Esophagus squamous epithelium (tissue), 4 donors: ENCODE measurements at regions not wholly inside any gene's neighbourhood (a gene's known extent, or its start where the extent isn't known, plus 50 kb on each side); places are given as distances from the start of the nearest gene placed in this dataset.

Experiments used
- CTCF ChIP-seq, 6 experiments: fragments of 450-650 bp in 4 of 6; fragments of 200-600 bp in 2 of 6; sonication (generic) in 2 of 6; IDR thresholded peaks; one replicate each; pipeline ENCODE4 v1.5.1; 2016 to 2019; ENCODE audit warnings: antibody characterized with exemption in 6 of 6, mild to moderate bottlenecking in 4 of 6, moderate library complexity in 4 of 6
- POLR2A ChIP-seq, 4 donors: fragments of 450-650 bp; IDR thresholded peaks; one replicate each; pipeline ENCODE4 v1.6.1; 2017; ENCODE audit warnings: antibody characterized with exemption in 4 of 4, mild to moderate bottlenecking in 4 of 4, moderate library complexity in 3 of 4

DNA sequence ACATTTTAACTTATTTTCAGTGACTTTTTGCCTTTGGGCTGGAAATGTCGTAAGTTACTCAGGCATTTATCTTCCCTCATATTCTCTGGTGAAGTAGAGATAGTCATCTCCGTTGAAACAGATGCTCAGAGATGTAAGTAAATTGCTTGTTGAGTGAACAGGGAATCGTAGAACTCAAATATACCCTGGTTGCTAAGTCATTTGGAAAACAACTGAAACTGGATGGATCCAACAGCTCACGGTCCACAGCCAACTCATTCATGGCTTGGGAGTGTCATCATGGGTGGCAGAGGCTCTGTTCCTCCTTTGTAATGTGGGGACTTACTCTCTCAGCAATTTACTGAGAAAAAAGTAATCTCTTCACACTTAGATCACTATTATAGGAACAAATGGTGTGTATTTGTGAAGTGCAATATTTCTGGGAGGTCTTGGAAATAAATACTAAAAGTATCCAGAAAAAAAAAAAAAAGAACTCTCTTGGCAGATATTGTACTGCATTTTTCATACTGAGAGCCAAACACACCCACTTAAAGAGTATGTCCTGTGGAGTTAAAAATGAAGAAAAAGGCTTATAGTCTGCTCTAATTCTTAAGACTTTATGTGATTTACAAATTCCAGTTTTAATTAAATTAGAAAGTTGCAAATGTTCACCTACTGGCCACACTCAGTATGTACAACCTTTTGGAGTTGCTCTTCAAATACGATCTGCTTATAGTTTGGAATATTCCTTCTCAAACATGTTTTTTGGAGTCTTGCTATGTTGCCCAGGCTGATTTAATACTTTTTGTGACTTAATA is 107.4 kb downstream of the LEPR start:
- TF ChIP-seq CTCF (IDR thresholded peaks at IDR 0.05) (peak in 2 of 6 experiments; percentile 17 to 22), POLR2A (IDR thresholded peaks at IDR 0.05) (no peak)
